HL-60 (cell line): ENCODE measurements at regions not wholly inside any gene's neighbourhood (a gene's known extent, or its start where the extent isn't known, plus 50 kb on each side); places are given as distances from the start of the nearest gene placed in this dataset.

Source experiments
- POLR2AphosphoS5 ChIP-seq: IDR thresholded peaks from 2 replicates; pipeline ENCODE4 v1.6.1; 2012; ENCODE audit warnings: low read depth
- TF ChIP-seq, protein P1 (sequence below): IDR thresholded peaks from one replicate; pipeline ENCODE4 v1.5.1; 2011; ENCODE audit warnings: low read length, control low read depth, inconsistent platforms; ENCODE audit not compliant: insufficient read depth
- TF ChIP-seq, protein P2 (sequence below): IDR thresholded peaks from 2 replicates; pipeline ENCODE4 v1.6.1; 2012; ENCODE audit warnings: low read depth; ENCODE audit not compliant: insufficient replicate concordance

DNA sequence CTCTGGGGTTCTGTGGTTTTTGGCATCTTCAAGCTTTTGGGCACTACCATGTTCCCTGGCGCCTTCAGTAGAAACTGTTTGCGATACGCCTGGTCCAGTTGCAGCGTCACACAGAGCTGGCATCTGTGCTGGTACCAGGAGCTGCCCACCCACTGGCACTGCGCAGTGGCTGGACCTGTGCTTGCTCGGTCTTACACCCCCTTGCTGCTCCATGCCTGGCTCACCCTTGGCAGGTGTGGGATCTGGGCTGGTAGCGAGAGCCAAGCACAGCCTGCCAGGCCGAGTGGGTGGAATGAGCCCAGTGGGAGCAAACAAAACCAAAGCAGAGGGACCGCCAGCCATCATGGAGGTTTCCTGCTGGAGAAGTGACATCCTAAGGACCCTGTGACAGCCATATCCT is 170.2 kb upstream of the IRX2 start:
- TF ChIP-seq, protein P1, sequence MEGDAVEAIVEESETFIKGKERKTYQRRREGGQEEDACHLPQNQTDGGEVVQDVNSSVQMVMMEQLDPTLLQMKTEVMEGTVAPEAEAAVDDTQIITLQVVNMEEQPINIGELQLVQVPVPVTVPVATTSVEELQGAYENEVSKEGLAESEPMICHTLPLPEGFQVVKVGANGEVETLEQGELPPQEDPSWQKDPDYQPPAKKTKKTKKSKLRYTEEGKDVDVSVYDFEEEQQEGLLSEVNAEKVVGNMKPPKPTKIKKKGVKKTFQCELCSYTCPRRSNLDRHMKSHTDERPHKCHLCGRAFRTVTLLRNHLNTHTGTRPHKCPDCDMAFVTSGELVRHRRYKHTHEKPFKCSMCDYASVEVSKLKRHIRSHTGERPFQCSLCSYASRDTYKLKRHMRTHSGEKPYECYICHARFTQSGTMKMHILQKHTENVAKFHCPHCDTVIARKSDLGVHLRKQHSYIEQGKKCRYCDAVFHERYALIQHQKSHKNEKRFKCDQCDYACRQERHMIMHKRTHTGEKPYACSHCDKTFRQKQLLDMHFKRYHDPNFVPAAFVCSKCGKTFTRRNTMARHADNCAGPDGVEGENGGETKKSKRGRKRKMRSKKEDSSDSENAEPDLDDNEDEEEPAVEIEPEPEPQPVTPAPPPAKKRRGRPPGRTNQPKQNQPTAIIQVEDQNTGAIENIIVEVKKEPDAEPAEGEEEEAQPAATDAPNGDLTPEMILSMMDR = no peak
- no peak for TF ChIP-seq POLR2AphosphoS5
- TF ChIP-seq, protein P2, sequence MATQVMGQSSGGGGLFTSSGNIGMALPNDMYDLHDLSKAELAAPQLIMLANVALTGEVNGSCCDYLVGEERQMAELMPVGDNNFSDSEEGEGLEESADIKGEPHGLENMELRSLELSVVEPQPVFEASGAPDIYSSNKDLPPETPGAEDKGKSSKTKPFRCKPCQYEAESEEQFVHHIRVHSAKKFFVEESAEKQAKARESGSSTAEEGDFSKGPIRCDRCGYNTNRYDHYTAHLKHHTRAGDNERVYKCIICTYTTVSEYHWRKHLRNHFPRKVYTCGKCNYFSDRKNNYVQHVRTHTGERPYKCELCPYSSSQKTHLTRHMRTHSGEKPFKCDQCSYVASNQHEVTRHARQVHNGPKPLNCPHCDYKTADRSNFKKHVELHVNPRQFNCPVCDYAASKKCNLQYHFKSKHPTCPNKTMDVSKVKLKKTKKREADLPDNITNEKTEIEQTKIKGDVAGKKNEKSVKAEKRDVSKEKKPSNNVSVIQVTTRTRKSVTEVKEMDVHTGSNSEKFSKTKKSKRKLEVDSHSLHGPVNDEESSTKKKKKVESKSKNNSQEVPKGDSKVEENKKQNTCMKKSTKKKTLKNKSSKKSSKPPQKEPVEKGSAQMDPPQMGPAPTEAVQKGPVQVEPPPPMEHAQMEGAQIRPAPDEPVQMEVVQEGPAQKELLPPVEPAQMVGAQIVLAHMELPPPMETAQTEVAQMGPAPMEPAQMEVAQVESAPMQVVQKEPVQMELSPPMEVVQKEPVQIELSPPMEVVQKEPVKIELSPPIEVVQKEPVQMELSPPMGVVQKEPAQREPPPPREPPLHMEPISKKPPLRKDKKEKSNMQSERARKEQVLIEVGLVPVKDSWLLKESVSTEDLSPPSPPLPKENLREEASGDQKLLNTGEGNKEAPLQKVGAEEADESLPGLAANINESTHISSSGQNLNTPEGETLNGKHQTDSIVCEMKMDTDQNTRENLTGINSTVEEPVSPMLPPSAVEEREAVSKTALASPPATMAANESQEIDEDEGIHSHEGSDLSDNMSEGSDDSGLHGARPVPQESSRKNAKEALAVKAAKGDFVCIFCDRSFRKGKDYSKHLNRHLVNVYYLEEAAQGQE = no peak
